Hepatic stellate cell (primary cell): ENCODE measurements at regions not wholly inside any gene's neighbourhood (a gene's known extent, or its start where the extent isn't known, plus 50 kb on each side); places are given as distances from the start of the nearest gene placed in this dataset.

Experiments
- DNase-seq: peaks from one replicate; pipeline ENCODE4 v3.0.0; 2011; ENCODE audit warnings: low spot score

DNA sequence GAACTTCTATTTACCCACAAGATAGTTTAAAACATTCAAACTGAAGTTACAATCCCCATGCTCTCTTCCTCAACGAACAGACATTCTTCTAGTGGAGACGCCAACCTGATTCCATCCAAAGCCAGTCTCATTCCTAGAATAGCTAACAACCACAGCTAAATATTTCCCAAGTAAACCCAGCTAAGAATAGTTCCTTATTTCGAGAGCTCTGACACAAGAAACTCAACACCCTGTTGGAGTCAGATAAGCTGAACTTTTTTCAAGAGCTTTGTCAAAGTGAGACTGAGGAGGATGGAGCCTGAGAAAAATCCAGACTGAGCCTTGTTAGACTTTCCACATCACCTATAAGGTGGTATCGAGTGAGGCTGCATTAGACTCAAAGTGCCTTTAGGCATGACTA, 56.7 kb upstream of the RPS23 start:
- DNase-seq, result peak; percentile 40

GRCh38 chr5:82334085-82334692, 56.0 kb upstream of the RPS23 start:
- no peak for DNase-seq

- no peak for DNase-seq
These were observed 54.9 kb upstream of the RPS23 start for GRCh38 chr5:82332886-82333615.

GRCh38 chr5:82332064-82332855, 54.1 kb upstream of the RPS23 start:
- DNase-seq, result no peak

DNA sequence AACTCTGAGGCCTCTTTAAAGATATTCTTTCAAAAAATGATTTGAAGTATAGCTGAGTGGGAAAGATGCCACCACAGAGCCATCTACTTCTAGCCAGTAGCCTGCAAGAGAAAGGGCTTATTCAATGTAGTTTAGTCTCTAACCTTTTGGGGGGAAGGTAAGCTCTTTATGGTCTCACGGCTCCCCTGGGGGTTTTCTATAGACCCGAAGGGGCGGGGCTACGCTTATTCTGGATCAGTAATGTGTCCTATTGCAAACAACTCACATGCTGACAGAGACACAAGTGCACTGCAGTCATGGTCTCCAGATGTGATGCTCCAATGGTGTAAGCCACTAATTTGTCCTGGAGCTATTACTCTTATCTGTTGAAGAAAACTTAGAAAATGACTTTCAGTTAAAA, 53.4 kb upstream of the RPS23 start:
- DNase-seq, result no peak

DNA sequence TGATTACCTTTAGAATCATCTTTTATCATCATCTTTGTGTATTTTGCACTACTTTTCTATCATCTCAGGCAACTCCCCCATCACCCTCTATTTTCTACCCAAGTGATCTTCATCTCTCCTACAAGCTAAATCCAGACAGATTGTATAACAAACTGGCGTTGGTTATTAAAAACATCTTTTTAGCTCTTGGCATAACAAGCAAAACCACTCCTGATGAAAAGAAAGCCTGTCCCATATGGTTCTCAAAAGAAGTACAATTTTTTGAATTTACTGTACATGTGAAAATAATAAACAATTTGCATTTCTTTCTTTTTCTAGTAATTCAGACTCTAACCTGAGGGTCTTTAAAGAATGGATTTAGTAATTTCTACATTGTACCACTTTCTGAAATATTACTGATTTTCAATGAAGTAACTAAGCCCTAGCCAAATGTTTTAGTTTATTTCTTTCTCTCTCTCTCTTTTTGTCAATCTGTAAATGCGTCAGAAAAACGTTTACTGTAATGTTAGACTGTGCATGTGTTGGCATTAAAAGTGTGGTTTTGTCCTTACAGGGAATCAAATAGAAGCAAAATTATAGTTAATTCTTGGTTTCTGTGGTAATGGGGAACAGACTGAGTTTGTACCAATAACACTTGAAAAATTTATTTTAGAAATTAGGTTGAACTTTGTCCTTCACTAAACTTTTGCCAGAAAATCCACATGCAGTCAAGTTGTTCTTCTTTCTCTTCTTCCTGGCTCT, 52.5 kb upstream of the RPS23 start:
- DNase-seq, result no peak

GRCh38 chr5:82329393-82329792, 51.2 kb upstream of the RPS23 start:
- no peak for DNase-seq
